ENCODE measurements at regions not wholly inside any gene's neighbourhood (a gene's known extent, or its start where the extent isn't known, plus 50 kb on each side); places are given as distances from the start of the nearest gene placed in this dataset.

DNA sequence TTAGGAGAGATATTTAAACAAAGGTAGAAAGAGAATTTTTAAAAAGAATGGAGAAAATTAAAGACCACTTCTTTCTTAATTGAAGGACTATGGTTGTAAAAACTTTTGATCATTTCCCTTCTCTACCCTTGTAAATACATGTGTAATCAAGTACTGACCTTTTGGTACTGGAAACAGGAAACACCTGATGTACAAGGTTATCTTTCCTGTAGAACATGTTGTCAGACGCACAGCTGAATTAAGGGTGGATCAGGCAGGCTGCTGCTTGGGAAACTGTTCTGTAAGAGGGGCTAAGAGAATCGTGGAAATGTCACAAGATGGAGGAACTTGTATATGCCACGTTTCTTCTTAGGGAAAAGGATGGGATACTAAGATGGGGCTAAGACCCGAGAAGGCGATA is 341.6 kb downstream of the ZNF608 start (continued):
- TF ChIP-seq ZNF879 (CRISPR knock-in tag; IDR thresholded peaks at IDR 0.05) = no peak

- WGBS (ENCODE audit: low lambda C conversion rate) = 0% methylated on average over 2 of the region's 2 CpGs
- no peak for ATAC-seq
- ChIA-PET CTCF (ENCODE audit: low intra/inter-chr PET ratio, low total read pairs) (no interaction called here), POLR2A (no interaction called here)
- H3K4me2 ChIP-seq (ENCODE audit: low read depth, low read length) = no peak overlapping the region
- no peaks in the 10 kb centered on the region for H3K9me3 ChIP-seq (ENCODE audit: low read length)
- no peak overlapping the region for H2AFZ ChIP-seq (ENCODE audit: low read length)
- H3K36me3 ChIP-seq (replicated peaks in 1 of 2; ENCODE audit: control insufficient read depth in 1 of 2, insufficient read depth in 2 of 2, low read length in 2 of 2) = no peaks in the 10 kb centered on the region
- in situ Hi-C loops (cut with HindIII; ENCODE audit: extremely low pct_ligation_motif_present, low pct_unique_long_range_greater_than_20kb) = no loop called here
- H3K4me1 ChIP-seq (ENCODE audit: insufficient read depth, low read length) = no peaks in the 10 kb centered on the region
- no peak overlapping the region for H3K4me3 ChIP-seq (replicated peaks in 1 of 3; ENCODE audit: insufficient read depth in 1 of 3, low read depth in 2 of 3, low read length in 3 of 3)
- no peak overlapping the region for H3K9ac ChIP-seq (ENCODE audit: insufficient read depth, low read depth, low read length)
- BruUV-seq (replicated peaks) = no TSS peak
- no peak overlapping the region for H3K27ac ChIP-seq (ENCODE audit: extremely low read length, insufficient read depth, low read length)
- intact Hi-C loops (cut with micrococcal nuclease; ENCODE audit: unreplicated experiment) = no loop called here
- FAIRE-seq = no peak
- H3K27me3 ChIP-seq (ENCODE audit: control insufficient read depth in 1 of 2, insufficient read depth in 2 of 2, low read length in 2 of 2) = no peaks in the 10 kb centered on the region
- no peak for DNase-seq (ENCODE audit: low spot score)
- no peaks in the 10 kb centered on the region for H4K20me1 ChIP-seq (ENCODE audit: insufficient read depth, low read length)
- TF ChIP-seq RXRB (CRISPR knock-in tag; IDR thresholded peaks at IDR 0.05; ENCODE audit: borderline replicate concordance) = no peak
- no peak for TF ChIP-seq ZNF562 (CRISPR knock-in tag; IDR thresholded peaks at IDR 0.05; ENCODE audit: borderline replicate concordance)
- TF ChIP-seq SKI (IDR thresholded peaks at IDR 0.05; ENCODE audit: partially characterized antibody) = no peak
- TF ChIP-seq, protein P1, sequence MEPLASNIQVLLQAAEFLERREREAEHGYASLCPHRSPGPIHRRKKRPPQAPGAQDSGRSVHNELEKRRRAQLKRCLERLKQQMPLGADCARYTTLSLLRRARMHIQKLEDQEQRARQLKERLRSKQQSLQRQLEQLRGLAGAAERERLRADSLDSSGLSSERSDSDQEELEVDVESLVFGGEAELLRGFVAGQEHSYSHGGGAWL (CRISPR knock-in tag; IDR thresholded peaks at IDR 0.05) = no peak
- TF ChIP-seq YEATS4 (CRISPR knock-in tag; IDR thresholded peaks at IDR 0.05; ENCODE audit: borderline replicate concordance) = no peak
- TF ChIP-seq ONECUT2 (CRISPR knock-in tag; IDR thresholded peaks at IDR 0.05) = no peak
- TF ChIP-seq ZNF660 (CRISPR knock-in tag; IDR thresholded peaks at IDR 0.05; ENCODE audit: borderline replicate concordance, low read depth) = no peak
- TF ChIP-seq SIX4 (CRISPR knock-in tag; IDR thresholded peaks at IDR 0.05) = no peak
- no peak for TF ChIP-seq ZNF792 (CRISPR knock-in tag; IDR thresholded peaks at IDR 0.05)
- TF ChIP-seq, protein P2, sequence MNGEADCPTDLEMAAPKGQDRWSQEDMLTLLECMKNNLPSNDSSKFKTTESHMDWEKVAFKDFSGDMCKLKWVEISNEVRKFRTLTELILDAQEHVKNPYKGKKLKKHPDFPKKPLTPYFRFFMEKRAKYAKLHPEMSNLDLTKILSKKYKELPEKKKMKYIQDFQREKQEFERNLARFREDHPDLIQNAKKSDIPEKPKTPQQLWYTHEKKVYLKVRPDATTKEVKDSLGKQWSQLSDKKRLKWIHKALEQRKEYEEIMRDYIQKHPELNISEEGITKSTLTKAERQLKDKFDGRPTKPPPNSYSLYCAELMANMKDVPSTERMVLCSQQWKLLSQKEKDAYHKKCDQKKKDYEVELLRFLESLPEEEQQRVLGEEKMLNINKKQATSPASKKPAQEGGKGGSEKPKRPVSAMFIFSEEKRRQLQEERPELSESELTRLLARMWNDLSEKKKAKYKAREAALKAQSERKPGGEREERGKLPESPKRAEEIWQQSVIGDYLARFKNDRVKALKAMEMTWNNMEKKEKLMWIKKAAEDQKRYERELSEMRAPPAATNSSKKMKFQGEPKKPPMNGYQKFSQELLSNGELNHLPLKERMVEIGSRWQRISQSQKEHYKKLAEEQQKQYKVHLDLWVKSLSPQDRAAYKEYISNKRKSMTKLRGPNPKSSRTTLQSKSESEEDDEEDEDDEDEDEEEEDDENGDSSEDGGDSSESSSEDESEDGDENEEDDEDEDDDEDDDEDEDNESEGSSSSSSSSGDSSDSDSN (CRISPR knock-in tag; IDR thresholded peaks at IDR 0.05) = no peak
- H3K79me2 ChIP-seq (ENCODE audit: insufficient read depth, low read length) = no peaks in the 10 kb centered on the region
Observed at GRCh38 chr5:124403281-124403680, 343.2 kb downstream of the ZNF608 start.
